GM23338 (cell line): ENCODE measurements at regions not wholly inside any gene's neighbourhood (a gene's known extent, or its start where the extent isn't known, plus 50 kb on each side); places are given as distances from the start of the nearest gene placed in this dataset.

Experiments
- ATAC-seq: fragments of 200-7000 bp; cut with Tn5 transposase; 3 replicates; pipeline ENCODE4 v1.9.1; 2020
- DNase-seq: peaks from one replicate; pipeline ENCODE4 v3.0.0-alpha.2; 2015; ENCODE audit warnings: low spot score
- H2AFZ ChIP-seq: fragments of 200-600 bp; sonication (generic); 2 replicates; pipeline ENCODE4 v1.8.0; 2016; ENCODE audit warnings: antibody characterized with exemption, mild to moderate bottlenecking, moderate library complexity
- H3F3A ChIP-seq: fragments of 200-600 bp; sonication (generic); replicated peaks from 2 replicates; pipeline ENCODE4 v1.8.0; 2017; ENCODE audit warnings: antibody characterized with exemption, mixed run types, low read depth
- H3K27ac ChIP-seq: fragments of 200-600 bp; sonication (generic); 2 replicates; pipeline ENCODE4 v1.6.1; 2016; ENCODE audit warnings: low read depth
- H3K27me3 ChIP-seq: fragments of 200-600 bp; sonication (generic); 2 replicates; pipeline ENCODE4 v1.8.0; 2016; ENCODE audit warnings: mild to moderate bottlenecking, mixed run types, moderate library complexity; ENCODE audit not compliant: insufficient read depth
- H3K36me3 ChIP-seq: fragments of 200-600 bp; sonication (generic); 2 replicates; pipeline ENCODE4 v1.8.0; 2016; ENCODE audit warnings: mild to moderate bottlenecking; ENCODE audit not compliant: insufficient read depth
- H3K4me1 ChIP-seq: fragments of 200-600 bp; sonication (generic); 2 replicates; pipeline ENCODE4 v1.8.0; 2016; ENCODE audit warnings: mild to moderate bottlenecking, moderate library complexity; ENCODE audit not compliant: insufficient read depth
- H3K4me2 ChIP-seq: fragments of 200-600 bp; sonication (generic); 2 replicates; pipeline ENCODE4 v1.7.1; 2017; ENCODE audit warnings: mixed run types
- H3K4me3 ChIP-seq: fragments of 200-600 bp; sonication (generic); 2 replicates; pipeline ENCODE4 v1.6.1; 2016; ENCODE audit warnings: mixed run types
- H3K79me2 ChIP-seq: fragments of 200-600 bp; sonication (generic); replicated peaks from 2 replicates; pipeline ENCODE4 v1.8.0; 2017; ENCODE audit warnings: mild to moderate bottlenecking; ENCODE audit not compliant: insufficient read depth
- H3K9me2 ChIP-seq: fragments of 200-600 bp; sonication (generic); 2 replicates; pipeline ENCODE4 v1.8.0; 2017; ENCODE audit not compliant: insufficient read depth
- H4K20me1 ChIP-seq: fragments of 200-600 bp; sonication (generic); replicated peaks from 2 replicates; pipeline ENCODE4 v1.8.0; 2017; ENCODE audit warnings: mild to moderate bottlenecking; ENCODE audit not compliant: insufficient read depth
- H3K27ac Mint-ChIP-seq: 2 replicates; pipeline ENCODE4 v1.8.0; 2020; ENCODE audit warnings: inconsistent platforms, mild to moderate bottlenecking, moderate library complexity, mixed read lengths
- H3K27me3 Mint-ChIP-seq: 3 replicates; pipeline ENCODE4 v1.8.0; 2022; ENCODE audit warnings: low read depth, mild to moderate bottlenecking, moderate library complexity, mixed read lengths, inconsistent platforms; ENCODE audit not compliant: insufficient read depth, poor library complexity
- H3K36me3 Mint-ChIP-seq: 3 replicates; pipeline ENCODE4 v1.8.0; 2021; ENCODE audit warnings: low read depth, mild to moderate bottlenecking, inconsistent platforms, moderate library complexity, mixed read lengths
- H3K4me1 Mint-ChIP-seq: 3 replicates; pipeline ENCODE4 v1.8.0; 2020; ENCODE audit warnings: mild to moderate bottlenecking, inconsistent platforms, mixed read lengths
- H3K4me3 Mint-ChIP-seq: 3 replicates; pipeline ENCODE4 v1.8.0; 2021; ENCODE audit warnings: moderate library complexity, mild to moderate bottlenecking, inconsistent platforms, mixed read lengths
- H3K9me3 Mint-ChIP-seq: 3 replicates; pipeline ENCODE4 v1.8.0; 2020; ENCODE audit warnings: moderate library complexity, mild to moderate bottlenecking, inconsistent platforms, mixed read lengths
- ETS1 ChIP-seq: IDR thresholded peaks from 2 replicates; pipeline ENCODE4 v1.6.1; 2016; ENCODE audit warnings: antibody characterized with exemption
- EZH2phosphoT487 ChIP-seq: fragments of 200-600 bp; sonication (generic); IDR thresholded peaks from one replicate; pipeline ENCODE4 v1.8.1; 2018; ENCODE audit warnings: antibody characterized with exemption; ENCODE audit not compliant: unreplicated experiment
- NANOG ChIP-seq: IDR thresholded peaks from 2 replicates; pipeline ENCODE4 v1.6.1; 2016; ENCODE audit warnings: antibody characterized with exemption, borderline replicate concordance
- ZNF114 ChIP-seq: fragments of 250-450 bp; sonication (Bioruptor Pico); IDR thresholded peaks from 2 replicates; pipeline ENCODE4 v1.5.0; 2020; ENCODE audit warnings: mild to moderate bottlenecking, moderate library complexity
- ZNF331 ChIP-seq: fragments of 250-450 bp; sonication (Bioruptor Pico); IDR thresholded peaks from 2 replicates; pipeline ENCODE4 v1.5.0; 2020; ENCODE audit warnings: low read depth, mild to moderate bottlenecking, moderate library complexity
- TF ChIP-seq, protein P1 (sequence below): IDR thresholded peaks from one replicate; pipeline ENCODE4 v1.6.1; 2018; ENCODE audit warnings: antibody characterized with exemption; ENCODE audit not compliant: unreplicated experiment
- TF ChIP-seq, protein P2 (sequence below): fragments of 250-450 bp; sonication (Bioruptor Pico); IDR thresholded peaks from 2 replicates; pipeline ENCODE4 v1.5.0; 2020; ENCODE audit warnings: mild to moderate bottlenecking, moderate library complexity

DNA sequence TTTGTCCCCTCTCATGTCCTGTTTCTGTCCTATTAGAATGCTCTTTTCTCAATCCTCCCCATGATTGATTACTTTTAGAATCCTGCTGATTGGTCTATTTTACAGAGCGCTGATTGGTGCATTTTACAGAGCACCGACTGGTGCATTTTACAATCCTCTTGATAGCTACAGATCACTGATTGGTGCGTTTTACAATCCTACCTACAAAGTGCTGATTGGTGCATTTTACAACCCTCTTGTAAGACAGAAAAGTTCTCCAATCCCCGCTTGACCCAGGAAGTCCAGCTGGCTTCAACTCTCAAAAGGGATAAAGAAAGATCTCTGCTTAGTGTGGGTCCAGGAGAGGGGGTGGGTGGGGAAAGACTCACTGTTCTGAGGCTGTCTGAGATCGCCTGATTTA is 71.3 kb downstream of the DHRS2 start:
- Mint-ChIP-seq H3K4me3 (no peak overlapping the region), H3K4me1 (no peaks in the 10 kb centered on the region), H3K27me3 (peaks cover 6% of the 10 kb centered on the region), H3K27ac (no peak overlapping the region), H3K36me3 (peaks cover 28% of the 10 kb centered on the region), H3K9me3 (peaks cover 68% of the 10 kb centered on the region)
- DNase-seq (no peak), ATAC-seq (no peak)
- TF ChIP-seq NANOG (no peak), ETS1 (no peak)
- TF ChIP-seq, protein P1, sequence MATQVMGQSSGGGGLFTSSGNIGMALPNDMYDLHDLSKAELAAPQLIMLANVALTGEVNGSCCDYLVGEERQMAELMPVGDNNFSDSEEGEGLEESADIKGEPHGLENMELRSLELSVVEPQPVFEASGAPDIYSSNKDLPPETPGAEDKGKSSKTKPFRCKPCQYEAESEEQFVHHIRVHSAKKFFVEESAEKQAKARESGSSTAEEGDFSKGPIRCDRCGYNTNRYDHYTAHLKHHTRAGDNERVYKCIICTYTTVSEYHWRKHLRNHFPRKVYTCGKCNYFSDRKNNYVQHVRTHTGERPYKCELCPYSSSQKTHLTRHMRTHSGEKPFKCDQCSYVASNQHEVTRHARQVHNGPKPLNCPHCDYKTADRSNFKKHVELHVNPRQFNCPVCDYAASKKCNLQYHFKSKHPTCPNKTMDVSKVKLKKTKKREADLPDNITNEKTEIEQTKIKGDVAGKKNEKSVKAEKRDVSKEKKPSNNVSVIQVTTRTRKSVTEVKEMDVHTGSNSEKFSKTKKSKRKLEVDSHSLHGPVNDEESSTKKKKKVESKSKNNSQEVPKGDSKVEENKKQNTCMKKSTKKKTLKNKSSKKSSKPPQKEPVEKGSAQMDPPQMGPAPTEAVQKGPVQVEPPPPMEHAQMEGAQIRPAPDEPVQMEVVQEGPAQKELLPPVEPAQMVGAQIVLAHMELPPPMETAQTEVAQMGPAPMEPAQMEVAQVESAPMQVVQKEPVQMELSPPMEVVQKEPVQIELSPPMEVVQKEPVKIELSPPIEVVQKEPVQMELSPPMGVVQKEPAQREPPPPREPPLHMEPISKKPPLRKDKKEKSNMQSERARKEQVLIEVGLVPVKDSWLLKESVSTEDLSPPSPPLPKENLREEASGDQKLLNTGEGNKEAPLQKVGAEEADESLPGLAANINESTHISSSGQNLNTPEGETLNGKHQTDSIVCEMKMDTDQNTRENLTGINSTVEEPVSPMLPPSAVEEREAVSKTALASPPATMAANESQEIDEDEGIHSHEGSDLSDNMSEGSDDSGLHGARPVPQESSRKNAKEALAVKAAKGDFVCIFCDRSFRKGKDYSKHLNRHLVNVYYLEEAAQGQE, result no peak
- peaks cover 10% of the 10 kb centered on the region for H3K9me2 ChIP-seq
- no peaks in the 10 kb centered on the region for H4K20me1 ChIP-seq
- H3F3A ChIP-seq, result no peaks in the 10 kb centered on the region
- H3K36me3 ChIP-seq, result no peaks in the 10 kb centered on the region; the same call in 1 of the 2 replicates
- H3K4me2 ChIP-seq, result no peak overlapping the region
- no peaks in the 10 kb centered on the region for H3K27me3 ChIP-seq
- no peak overlapping the region for H3K4me3 ChIP-seq
- no peak overlapping the region for H2AFZ ChIP-seq
- no peak overlapping the region for H3K27ac ChIP-seq
- H3K79me2 ChIP-seq, result no peaks in the 10 kb centered on the region
- H3K4me1 ChIP-seq, result no peaks in the 10 kb centered on the region

GRCh38 chr14:23708343-23708742 is 72.2 kb downstream of the DHRS2 start:
- no peak overlapping the region for H2AFZ ChIP-seq
- ATAC-seq, result no peak
- no peak overlapping the region for H3K4me3 ChIP-seq
- TF ChIP-seq, protein P2, sequence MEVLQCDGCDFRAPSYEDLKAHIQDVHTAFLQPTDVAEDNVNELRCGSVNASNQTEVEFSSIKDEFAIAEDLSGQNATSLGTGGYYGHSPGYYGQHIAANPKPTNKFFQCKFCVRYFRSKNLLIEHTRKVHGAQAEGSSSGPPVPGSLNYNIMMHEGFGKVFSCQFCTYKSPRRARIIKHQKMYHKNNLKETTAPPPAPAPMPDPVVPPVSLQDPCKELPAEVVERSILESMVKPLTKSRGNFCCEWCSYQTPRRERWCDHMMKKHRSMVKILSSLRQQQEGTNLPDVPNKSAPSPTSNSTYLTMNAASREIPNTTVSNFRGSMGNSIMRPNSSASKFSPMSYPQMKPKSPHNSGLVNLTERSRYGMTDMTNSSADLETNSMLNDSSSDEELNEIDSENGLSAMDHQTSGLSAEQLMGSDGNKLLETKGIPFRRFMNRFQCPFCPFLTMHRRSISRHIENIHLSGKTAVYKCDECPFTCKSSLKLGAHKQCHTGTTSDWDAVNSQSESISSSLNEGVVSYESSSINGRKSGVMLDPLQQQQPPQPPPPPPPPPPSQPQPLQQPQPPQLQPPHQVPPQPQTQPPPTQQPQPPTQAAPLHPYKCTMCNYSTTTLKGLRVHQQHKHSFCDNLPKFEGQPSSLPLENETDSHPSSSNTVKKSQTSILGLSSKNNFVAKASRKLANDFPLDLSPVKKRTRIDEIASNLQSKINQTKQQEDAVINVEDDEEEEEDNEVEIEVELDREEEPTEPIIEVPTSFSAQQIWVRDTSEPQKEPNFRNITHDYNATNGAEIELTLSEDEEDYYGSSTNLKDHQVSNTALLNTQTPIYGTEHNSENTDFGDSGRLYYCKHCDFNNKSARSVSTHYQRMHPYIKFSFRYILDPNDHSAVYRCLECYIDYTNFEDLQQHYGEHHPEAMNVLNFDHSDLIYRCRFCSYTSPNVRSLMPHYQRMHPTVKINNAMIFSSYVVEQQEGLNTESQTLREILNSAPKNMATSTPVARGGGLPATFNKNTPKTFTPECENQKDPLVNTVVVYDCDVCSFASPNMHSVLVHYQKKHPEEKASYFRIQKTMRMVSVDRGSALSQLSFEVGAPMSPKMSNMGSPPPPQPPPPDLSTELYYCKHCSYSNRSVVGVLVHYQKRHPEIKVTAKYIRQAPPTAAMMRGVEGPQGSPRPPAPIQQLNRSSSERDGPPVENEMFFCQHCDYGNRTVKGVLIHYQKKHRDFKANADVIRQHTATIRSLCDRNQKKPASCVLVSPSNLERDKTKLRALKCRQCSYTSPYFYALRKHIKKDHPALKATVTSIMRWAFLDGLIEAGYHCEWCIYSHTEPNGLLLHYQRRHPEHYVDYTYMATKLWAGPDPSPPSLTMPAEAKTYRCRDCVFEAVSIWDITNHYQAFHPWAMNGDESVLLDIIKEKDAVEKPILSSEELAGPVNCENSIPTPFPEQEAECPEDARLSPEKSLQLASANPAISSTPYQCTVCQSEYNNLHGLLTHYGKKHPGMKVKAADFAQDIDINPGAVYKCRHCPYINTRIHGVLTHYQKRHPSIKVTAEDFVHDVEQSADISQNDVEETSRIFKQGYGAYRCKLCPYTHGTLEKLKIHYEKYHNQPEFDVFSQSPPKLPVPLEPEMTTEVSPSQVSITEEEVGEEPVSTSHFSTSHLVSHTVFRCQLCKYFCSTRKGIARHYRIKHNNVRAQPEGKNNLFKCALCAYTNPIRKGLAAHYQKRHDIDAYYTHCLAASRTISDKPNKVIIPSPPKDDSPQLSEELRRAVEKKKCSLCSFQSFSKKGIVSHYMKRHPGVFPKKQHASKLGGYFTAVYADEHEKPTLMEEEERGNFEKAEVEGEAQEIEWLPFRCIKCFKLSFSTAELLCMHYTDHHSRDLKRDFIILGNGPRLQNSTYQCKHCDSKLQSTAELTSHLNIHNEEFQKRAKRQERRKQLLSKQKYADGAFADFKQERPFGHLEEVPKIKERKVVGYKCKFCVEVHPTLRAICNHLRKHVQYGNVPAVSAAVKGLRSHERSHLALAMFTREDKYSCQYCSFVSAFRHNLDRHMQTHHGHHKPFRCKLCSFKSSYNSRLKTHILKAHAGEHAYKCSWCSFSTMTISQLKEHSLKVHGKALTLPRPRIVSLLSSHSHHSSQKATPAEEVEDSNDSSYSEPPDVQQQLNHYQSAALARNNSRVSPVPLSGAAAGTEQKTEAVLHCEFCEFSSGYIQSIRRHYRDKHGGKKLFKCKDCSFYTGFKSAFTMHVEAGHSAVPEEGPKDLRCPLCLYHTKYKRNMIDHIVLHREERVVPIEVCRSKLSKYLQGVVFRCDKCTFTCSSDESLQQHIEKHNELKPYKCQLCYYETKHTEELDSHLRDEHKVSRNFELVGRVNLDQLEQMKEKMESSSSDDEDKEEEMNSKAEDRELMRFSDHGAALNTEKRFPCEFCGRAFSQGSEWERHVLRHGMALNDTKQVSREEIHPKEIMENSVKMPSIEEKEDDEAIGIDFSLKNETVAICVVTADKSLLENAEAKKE (CRISPR knock-in tag), result no peak
- no peak for TF ChIP-seq ZNF331 (CRISPR knock-in tag)
- TF ChIP-seq NANOG, result no peak
- no peak for TF ChIP-seq EZH2phosphoT487
- TF ChIP-seq ZNF114, result no peak
- H3K4me2 ChIP-seq, result no peak overlapping the region
- Mint-ChIP-seq H3K9me3 (peaks cover 60% of the 10 kb centered on the region), H3K4me1 (no peaks in the 10 kb centered on the region), H3K27me3 (peaks cover 6% of the 10 kb centered on the region), H3K4me3 (no peak overlapping the region), H3K27ac (no peak overlapping the region), H3K36me3 (peaks cover 23% of the 10 kb centered on the region)
- no peaks in the 10 kb centered on the region for H3K79me2 ChIP-seq
- H3K27me3 ChIP-seq, result no peaks in the 10 kb centered on the region
- no peaks in the 10 kb centered on the region for H4K20me1 ChIP-seq
- no peak for DNase-seq
- no peak overlapping the region for H3K27ac ChIP-seq
- H3F3A ChIP-seq, result no peaks in the 10 kb centered on the region
- H3K36me3 ChIP-seq, result no peaks in the 10 kb centered on the region; the same call in 1 of the 2 replicates
- H3K9me2 ChIP-seq, result peaks cover 11% of the 10 kb centered on the region
- no peaks in the 10 kb centered on the region for H3K4me1 ChIP-seq
